ENCODE measurements at regions not wholly inside any gene's neighbourhood (a gene's known extent, or its start where the extent isn't known, plus 50 kb on each side); places are given as distances from the start of the nearest gene placed in this dataset.
"Not testable (repeated sequence)": the region's sequence is repeated elsewhere in the genome, so short reads cannot be mapped to it uniquely, and the experiment has no call there.

DNA sequence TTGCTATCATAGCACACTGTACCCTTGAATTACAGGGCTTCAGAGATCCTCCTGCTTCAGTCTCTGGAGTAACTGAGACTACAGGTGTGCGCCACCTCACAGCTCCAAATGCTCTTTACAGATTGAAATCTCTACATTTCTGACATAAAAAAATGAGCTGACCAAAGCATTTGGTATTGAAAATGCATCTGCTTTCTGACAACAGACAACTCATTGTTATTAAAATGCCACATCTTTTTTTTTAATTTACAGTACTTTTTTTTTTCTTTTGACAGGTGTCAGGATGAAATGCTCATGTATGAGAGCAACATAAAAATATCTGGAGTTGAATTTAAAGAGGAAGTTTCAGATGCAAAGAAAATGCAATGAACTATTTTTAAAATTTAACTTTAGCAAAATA, 764.5 kb downstream of the TRAM1L1 start:
- no peak for DNase-seq (ENCODE audit: low spot score)

DNA sequence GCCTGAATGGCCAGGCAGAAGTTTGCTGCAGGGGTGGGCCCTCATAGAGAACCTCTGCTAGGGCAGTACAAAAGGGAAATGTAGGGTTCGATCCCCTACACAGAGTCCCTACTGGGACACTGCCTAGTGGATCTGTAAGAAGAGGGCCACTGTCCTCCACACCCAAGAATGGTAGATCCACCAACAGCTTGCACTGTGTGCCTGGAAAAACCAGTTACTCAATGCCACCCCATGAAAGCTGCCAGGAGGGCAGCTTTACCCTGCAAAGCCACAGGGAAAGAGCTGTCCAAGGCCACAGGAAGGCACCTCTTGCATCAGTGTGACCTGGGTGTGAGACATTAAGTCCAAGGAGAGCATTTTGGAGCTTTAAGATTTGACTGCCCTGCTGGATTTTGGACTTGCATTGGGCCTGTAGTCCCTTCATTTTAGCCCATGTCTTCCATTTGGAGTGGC, 781.6 kb downstream of the TRAM1L1 start:
- DNase-seq (ENCODE audit: low spot score): no peak

DNA sequence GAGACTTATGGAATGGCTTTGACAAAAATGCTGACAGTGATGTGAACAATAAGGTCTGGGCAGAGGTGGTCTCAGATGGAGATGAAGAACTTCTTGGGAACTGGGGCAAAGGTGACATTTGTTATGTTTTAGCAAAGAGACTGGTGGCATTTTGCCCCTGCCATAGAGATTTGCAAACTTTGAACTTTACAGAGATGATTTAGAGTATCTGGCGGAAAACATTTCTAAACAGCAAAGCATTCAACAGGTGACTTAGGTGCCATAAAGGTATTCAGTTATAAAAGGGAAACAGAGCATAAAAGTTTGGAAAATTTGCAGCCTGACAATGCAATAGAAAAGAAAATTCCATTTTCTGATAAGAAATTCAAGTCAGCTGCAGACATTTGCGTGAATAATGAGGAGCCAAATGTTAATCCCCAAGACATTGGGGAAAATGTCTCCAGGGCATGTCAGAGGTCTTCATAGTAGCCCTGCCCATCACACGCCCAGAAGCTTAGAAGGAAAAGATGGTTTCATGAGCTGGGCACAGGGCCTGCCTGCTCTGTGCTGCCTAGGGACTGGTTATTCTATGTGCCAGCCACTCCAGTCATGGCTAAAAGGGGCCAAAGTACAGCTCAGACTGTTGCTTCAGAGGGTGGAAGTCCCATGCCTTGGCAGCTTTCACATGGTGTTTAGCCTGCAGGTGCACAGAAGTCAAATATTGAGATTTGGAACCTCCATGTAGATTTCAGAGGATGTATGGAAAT, 782.2 kb downstream of the TRAM1L1 start:
- no peak for DNase-seq (ENCODE audit: low spot score)

DNA sequence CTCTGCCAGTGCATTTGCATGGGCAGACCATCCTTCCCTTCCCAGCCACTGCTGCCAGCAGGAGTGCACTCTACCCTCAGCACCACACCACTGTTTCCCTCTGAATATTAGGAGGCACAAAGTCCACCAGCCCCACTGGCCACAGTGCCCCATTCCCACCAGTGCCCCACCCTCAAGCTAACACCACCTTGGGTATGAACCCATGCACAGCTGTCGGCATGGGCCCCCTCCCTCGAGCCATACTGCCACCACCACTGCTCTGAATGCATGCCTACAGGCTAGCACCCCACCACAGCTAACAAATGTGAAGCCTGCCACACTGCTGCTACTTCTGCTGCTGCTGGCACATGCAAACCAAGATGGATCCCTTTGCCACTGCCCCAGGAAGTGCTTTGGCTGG, 810.4 kb downstream of the TRAM1L1 start:
- DNase-seq (ENCODE audit: low spot score): no peak

DNA sequence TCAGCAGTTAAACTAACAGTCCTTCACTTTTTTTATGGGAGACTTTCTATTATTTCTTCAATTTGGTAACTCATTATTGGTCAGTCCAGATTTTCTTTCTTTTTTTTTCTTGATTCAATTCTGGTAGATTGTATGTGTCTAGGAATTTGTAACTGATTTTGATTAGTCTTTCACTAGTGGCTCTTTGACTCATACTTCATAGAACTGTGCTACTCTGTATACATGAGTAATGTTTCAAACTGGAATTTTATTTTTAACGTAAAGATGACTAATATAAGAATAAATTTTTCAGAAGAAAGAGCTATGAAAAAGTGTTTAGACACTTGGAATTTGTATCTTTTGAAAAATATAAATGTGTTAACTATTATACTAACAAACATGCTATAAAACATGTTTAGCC, 813.0 kb downstream of the TRAM1L1 start:
- no peak for DNase-seq (ENCODE audit: low spot score)

DNA sequence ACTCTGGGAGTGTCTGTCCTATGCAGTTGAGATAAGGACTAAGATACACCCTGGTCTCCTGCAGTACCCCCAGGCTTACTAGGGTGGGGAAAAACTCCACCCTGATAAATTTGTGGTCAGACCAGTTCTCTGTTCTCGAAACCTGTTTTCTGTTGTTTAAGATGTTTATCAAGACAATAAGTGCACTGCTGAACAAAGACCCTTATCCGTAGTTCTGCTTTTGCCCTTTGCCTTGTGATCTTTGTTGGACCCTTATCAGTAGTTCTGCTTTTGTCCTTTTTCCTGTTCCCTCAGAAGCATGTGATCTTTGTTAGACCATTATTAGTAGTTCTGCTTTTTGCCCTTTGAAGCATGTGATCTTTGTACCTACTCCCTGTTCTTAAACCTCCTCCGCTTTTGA, 824.4 kb downstream of the TRAM1L1 start:
- DNase-seq (ENCODE audit: low spot score): not testable (repeated sequence)

DNA sequence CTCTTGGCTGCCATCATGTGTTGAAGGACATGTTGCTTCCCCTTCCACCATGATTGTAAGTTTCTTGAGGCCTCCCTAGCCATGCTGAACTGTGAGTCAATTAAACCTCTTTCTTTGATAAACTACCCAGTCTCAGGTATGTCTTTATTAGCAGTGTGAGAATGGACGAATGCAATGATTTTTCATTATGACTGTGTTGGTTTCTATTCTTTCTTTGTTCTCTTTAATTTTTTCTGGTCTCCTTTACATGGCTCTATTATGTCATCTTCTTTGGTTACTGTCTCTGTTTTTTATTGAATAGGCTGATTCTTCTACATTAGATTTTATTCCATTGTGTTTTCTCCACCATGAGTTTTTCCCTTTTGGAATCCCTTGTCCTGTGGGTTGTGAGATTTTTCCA, 840.6 kb downstream of the TRAM1L1 start:
- DNase-seq (ENCODE audit: low spot score): no peak

DNA sequence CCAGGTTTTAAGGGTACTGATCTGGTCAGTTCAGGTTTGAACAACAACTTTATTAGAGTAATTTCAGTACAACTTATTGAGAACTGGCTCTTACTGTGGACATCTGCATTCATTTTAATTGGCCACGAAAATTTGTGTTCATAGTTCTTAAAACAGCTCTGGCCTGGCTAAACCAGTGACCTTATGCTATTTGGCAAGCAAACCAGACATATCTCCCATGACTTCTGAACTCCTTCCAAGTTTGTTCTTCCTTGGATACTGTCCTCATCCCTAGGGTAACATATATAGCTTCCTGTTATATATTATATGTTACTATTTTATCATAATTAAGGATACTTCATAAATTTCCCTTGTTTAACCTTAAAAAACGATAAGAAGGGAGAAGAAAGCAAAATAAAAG, 841.9 kb downstream of the TRAM1L1 start:
- no peak for DNase-seq (ENCODE audit: low spot score)

DNA sequence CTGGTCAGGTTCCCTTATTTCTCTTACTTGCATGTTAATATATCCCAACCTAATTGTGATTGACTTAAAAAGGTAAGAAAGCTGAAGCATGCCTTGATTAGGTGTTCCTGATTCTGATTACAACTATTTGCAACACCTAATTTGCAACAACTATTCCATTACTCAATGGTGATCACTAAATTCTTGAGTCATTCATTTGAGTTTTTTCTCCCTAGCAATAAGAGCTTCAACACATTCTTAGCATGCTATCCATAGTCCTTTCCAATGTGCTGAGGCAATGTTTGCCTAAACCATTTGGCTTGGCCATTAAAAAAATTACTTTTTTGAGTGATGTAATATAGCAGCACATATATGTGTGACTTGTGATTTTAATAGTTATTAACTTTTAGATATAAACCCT, 851.4 kb downstream of the TRAM1L1 start:
- DNase-seq (ENCODE audit: low spot score): no peak

DNA sequence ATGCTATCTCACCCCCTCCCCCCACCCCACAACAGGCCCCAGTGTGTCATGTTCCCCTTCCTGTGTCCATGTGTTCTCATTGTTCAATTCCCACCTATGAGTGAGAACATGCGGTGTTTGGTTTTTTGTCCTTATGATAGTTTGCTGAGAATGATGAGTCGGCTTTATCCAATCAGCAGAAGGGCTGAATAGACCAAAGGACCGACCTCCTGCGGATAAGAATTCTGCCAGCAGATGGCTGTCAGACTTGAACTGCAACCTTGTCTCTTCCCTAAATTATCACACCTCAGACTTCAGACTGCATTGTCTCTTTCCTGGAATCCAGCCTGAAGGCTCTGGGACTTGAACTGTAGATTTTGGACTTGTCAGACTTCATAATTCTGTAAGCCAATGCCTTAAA, 853.4 kb downstream of the TRAM1L1 start:
- DNase-seq (ENCODE audit: low spot score): not testable (repeated sequence)

DNA sequence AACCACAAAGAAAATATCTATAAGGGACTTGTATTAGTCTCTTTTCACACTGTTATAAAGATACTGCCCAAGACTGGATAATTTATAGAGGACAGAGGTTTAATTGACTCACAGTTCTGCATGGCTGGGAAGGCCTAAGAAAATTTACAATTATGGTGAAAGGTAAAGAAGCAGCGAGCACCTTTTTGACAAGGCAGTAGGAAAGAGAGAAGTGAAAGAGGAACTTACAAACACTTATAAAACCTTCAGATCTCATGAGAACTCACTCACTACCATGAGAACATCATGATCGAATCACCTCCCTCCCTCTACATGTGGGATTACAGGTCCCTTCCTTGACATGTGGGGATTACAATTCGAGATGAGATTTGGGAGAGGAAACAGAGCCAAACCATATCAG, 856.0 kb downstream of the TRAM1L1 start:
- DNase-seq (ENCODE audit: low spot score): no peak

DNA sequence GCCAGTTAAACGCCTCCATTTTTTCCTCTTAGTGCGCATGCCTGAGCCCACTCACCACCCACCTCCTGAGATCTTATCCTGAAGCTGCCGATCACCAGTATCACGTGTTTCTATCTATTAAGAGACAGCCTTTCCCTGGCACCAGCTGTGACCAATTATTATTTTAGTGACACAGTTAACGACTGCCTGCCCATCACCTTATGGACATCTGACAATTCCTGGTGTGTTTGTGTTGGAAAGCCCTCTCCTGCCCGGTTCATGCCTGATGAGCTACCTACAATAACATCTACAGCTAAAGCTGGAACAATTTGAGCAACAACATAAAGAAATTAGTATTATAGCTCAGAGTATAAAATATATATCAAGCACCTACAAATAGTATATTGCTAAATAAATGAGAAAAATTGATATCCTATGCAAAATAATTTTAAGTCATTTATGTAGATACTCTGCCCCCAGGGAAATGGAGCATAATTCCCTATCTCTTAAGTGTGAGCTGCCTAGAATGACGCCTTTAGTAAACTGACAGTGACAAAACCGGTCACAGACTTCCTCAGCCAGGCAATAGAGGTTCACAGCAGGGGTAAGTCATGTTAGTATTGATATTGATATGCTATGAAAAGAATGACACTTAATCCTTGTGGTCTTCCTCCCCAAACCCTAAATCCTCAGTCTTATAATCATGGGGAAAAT, 862.2 kb downstream of the TRAM1L1 start:
- DNase-seq (ENCODE audit: low spot score): no peak

DNA sequence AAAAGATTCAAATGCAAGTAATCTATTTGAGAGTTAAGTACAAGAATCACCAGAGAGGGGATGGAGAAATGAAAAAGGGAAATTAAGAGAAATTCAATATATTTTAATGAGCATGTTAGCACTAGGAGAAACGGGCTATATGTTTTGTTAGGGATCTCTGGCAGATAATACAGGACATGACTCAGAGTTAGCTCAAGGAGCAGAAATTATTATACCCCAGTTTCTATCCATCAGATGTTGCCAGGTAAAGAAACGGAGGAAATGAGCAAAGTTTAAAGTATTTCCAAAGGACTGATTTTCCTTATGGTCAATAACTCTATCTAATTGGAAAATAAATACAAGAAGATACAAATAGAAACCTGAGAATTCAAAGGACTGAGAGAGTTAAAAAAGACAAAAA, 867.6 kb downstream of the TRAM1L1 start:
- no peak for DNase-seq (ENCODE audit: low spot score)

DNA sequence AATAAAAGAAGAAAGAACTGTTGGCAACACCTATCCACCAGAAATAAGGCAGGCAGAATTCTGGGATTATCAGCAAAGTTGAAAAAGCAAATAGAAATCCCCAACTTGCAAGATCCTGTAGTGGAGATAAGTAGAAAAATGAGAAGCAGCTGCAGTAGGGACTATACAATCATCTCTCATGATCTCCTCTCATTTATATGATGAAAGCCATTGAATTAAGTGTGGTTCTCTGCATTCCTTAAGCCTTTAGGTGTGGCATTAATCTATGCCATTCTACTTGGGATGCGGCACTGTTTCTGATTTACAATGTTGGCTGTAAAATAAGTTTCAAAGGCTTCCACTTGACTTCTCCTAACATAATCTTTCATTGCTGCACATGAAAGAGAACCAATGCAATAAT, 869.8 kb downstream of the TRAM1L1 start:
- no peak for DNase-seq (ENCODE audit: low spot score)

DNA sequence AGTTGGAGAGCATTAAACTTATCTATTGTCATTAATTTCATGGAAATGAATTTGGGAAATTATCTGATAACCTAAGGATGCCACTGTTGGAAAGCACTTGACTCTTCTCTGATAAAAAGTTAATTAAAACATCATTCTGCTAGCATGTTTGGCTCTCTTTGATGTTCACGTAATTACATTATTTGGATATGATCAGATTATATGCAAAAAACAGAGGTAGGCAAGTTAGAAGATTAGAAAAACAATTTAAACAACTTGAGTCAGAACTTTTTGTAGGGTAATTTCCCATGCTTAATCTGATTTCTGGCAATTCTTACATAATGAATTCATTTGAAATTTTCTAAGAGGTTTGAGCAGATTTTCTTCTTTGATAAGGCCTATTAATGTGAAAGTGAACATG, 882.9 kb downstream of the TRAM1L1 start:
- DNase-seq (ENCODE audit: low spot score): no peak

DNA sequence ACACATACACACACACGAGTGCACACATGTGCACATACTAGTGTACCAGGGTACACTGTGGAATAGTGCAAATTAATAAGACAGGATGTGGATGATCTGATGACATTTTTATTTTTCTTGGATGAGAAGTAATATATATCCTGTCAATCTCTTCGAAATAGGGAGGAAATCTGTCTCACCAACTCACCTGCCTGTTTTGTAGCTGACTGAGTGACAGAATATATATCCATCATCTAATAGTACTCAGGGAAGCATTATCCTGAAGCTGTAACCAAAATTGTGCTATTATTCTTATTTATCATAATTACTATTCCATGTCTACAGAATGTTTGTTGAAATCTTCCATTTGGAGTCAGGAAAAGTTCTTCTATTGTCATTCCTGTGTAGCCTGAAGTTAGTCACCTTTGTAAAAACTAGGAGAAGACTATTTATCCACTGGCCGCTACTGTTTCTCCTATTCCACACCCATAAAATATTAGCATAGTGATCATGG, 888.0 kb downstream of the TRAM1L1 start:
- no peak for DNase-seq (ENCODE audit: low spot score)

DNA sequence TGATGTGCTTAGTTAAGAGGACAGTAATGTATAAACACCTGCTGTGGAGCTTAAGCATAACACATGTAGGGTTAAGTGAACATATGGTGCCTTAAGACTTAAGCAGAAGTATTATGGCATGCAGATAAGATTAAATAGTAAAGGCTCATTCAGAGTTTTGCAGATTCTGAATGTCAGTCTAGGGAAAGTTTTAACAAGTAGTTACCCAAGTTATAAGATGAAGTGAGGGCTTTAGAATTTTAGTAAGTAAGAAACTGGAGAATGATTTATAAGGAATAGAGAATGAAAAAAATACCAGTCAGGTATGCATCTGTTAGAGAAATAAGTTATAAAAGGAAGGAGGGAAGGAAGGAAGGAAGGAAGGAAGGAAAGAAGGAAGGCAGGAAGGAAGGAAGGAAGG, 902.1 kb downstream of the TRAM1L1 start:
- DNase-seq (ENCODE audit: low spot score): no peak

DNA sequence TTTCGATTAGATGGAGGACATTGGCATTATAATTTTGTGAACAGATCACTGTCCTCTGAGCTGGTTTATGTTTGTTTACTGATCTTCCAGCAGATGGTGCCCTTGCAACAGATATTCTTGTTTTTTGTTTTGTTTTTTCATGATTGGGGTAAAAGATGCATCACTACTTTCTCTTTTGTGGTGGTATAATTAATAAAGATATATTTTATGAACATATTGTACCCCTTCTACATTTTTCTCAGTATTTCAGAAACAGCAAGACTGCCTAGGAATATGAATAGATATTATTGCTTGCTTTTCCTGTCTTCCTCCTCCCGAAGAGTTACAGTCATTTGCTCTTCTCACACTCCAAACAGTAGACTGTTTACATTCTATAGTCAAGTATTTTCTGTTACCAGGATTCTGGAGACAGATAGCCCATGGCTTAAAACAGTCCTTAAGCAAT, 905.2 kb downstream of the TRAM1L1 start:
- no peak for DNase-seq (ENCODE audit: low spot score)

DNA sequence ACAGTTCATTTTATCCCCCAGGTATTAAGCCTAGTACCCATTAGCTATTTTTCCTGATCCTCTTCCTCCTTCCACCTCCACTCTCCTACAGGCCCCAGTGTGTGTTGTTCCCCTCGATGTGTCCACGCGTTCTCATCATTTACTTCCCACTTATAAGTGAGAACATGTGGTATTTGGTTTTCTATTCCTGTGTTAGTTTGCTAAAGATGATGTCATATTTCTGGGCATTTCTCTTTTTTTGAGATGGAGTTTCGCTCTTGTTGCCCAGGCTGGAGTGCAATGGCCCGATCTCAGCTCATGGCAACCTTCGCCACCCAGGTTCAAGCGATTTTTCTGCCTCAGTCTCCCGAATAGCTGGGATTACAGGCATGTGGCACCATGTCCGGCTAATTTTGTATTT, 934.0 kb downstream of the TRAM1L1 start:
- not testable (repeated sequence) for DNase-seq (ENCODE audit: low spot score)

DNA sequence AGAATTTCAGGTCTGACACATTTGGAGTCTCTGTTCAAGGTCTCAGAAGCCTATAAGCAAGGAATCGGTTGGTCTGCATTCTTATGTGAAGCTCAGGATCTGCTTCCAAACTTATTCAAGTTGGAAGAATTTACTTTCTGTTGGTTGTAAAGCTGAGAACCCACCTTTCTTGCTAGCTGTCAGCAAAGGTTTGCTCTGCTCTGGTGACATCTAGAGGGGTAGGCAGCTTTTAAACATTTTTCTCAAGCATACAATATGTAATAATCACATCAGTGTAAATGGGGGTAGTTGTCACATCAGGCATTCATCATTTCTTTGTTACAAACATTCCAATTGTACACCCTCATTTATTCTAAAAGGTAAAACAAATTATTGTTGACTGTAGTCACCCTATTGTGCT, 935.2 kb downstream of the TRAM1L1 start:
- DNase-seq (ENCODE audit: low spot score): no peak

DNA sequence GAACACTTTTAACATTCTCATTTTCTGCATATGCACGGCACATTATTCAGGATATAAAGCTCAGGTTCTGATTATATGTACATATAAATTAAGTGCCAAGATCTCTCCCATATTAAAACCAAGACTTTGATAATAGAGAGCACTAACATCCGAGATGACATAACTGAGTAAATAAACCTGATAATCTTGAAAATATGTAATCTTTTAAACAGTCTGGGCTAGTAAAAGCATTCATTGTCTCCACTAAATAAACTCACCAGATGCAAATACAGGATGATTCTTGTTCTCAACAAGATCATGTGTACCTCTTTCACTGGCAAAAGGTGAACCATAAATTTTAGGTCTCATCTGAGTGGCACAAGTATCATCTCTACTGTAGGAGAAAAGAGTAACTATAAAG, 942.2 kb downstream of the TRAM1L1 start:
- DNase-seq (ENCODE audit: low spot score): no peak

DNA sequence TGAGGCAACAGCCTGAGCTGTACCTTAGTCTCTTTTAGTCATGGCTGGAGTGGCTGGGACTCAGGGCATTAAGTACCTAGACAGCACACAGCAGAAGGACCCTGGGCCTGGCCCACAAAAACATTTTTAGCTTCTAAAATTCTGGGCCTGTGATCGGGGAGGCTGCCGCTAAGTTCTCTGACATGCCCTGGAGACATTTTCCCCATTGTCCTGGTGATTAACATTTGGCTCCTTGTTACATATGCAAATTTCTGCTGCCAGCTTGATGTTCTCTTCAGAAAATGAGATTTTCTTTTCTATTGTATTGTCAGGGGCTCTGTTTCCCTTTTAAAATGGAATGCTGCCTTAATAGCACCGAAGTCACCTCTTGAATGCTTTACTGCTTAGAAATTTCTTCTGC, 952.4 kb downstream of the TRAM1L1 start:
- DNase-seq (ENCODE audit: low spot score): no peak

DNA sequence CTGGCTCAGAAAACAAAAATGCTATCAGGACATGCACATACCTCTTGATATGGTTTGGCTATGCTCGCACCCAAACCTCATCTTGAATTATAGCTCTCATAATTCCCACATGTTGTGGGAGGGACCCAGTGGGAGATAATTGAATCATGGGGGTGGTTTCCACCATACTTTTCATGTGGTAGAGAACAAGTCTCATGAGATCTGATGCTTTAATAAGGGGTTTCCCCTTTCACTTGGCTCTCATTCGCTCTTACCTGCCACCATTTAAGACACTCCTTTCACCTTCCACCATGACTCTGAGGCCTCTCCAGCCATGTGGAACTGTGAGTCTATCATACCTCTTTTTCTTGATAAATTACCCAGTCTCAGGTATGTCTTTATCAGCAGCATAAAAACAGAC, 958.6 kb downstream of the TRAM1L1 start:
- DNase-seq (ENCODE audit: low spot score): no peak

DNA sequence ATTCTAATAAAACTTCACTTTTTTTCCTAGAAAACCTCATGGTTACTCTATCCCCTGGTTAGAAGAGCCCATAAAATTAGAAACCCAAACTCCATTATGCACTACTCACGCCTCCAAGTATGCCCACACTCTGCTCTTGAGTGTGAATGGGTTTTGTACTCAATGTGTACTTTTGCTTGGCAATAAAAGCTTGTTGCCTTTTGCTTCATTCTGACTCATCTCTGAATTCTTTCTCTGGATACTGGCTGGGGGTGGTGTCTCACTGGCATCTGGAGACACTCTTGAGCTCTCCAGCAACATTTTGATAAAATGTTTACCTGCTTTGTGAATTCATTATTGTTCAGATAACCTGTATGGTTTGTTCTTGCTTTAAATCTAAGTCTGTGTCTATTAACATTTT, 963.3 kb downstream of the TRAM1L1 start:
- no peak for DNase-seq (ENCODE audit: low spot score)
